ENCODE measurements at regions not wholly inside any gene's neighbourhood (a gene's known extent, or its start where the extent isn't known, plus 50 kb on each side); places are given as distances from the start of the nearest gene placed in this dataset.

GRCh38 chr14:97331058-97331457 is 533.9 kb downstream of the VRK1 start:
- Histone ChIP-seq H3K27me3 (ENCODE audit: insufficient read depth, low read length) (no peaks in the 10 kb centered on the region), H3K4me1 (ENCODE audit: insufficient read depth, low read length) (peaks cover 8% of the 10 kb centered on the region), H3K4me3 (ENCODE audit: low read length) (no peak overlapping the region), H3K9me3 (ENCODE audit: low read depth, low read length) (no peaks in the 10 kb centered on the region)

DNA sequence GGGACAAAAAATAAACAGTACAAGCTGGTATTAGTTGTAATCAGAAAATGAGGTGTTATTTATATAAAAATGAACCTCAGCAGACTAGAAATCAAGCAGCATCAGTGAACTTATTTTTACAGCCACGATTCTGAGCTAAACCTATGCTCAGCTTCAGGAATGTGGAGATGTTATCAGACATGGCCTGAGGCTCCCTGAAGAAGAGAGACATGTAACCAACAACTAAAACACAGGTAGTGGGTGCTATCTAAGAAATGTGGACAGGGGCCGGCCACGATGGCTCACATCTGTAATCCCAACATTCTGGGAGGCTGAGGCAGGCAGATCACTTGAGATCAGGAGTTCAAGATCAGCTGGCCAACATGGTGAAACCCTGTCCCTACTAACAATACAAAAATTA is 534.3 kb downstream of the VRK1 start:
- Histone ChIP-seq H3K27me3 (ENCODE audit: insufficient read depth, low read length) (no peaks in the 10 kb centered on the region), H3K9me3 (ENCODE audit: low read depth, low read length) (no peaks in the 10 kb centered on the region), H3K4me3 (ENCODE audit: low read length) (no peak overlapping the region), H3K4me1 (ENCODE audit: insufficient read depth, low read length) (peaks cover 8% of the 10 kb centered on the region)

DNA sequence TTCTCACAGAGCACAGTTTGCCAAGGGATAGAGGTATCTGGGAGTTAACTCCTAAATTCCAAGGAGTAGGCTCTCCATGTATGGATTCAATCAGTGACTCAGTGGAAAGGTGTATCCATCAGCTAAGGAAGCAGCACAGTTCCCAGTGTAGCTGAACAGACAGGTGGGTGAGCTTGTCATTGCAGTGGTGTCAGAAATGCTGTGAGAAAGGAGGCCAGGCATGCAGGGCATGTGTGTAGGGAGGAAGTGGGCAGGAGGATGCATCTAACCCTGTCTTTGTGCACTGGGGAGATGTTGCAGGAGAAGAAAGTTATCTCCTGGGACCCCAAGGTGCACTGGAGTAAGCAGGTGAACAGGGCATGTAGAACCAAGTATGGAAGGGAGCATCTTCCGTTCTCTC is 539.0 kb downstream of the VRK1 start:
- H3K9me3 ChIP-seq (ENCODE audit: low read depth, low read length) = no peaks in the 10 kb centered on the region
- peaks cover 6% of the 10 kb centered on the region for H3K4me1 ChIP-seq (ENCODE audit: insufficient read depth, low read length)
- no peaks in the 10 kb centered on the region for H3K27me3 ChIP-seq (ENCODE audit: insufficient read depth, low read length)
- no peak overlapping the region for H3K4me3 ChIP-seq (ENCODE audit: low read length)

DNA sequence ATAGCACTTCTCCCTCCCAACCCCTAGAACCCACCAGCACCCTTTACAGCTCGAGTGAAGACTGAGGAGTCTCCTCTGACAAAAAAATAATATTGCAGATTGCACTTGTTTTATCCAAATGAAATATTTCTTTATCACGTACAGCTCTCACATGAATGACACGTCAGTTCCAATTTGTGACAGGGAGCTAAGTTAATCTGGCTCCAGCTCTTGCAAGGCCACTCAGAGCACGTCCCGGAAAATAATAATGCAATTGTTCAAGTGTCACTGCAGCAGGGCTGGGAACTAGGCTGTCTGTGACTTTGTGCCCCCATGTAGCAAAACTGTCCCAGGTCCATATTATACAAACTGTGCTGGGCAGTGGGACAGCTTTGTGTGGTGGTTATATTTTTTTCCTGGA is 539.6 kb downstream of the VRK1 start:
- Histone ChIP-seq H3K4me1 (ENCODE audit: insufficient read depth, low read length) (peaks cover 2% of the 10 kb centered on the region), H3K27me3 (ENCODE audit: insufficient read depth, low read length) (no peaks in the 10 kb centered on the region), H3K9me3 (ENCODE audit: low read depth, low read length) (no peaks in the 10 kb centered on the region), H3K4me3 (ENCODE audit: low read length) (no peak overlapping the region)

DNA sequence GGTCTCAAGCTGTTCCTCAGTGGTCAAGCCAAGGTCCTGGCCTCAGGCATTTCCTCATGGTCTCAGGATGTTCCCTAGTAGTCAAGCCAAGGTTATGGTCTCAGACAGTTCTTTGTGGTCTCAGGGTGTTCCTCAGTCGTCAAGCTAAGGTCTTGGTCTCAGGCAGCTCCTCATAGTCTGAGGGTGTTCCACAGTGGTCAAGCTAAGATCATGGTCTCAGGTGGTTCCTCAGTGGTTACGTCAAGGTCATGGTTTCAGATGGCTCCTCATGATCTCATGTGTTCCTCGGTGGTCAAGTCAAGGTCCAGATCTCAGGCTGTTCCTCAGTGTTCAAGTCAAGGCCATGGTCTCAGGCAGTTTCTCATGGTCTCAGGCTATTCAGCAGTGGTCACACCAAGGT is 540.1 kb downstream of the VRK1 start:
- H3K9me3 ChIP-seq (ENCODE audit: low read depth, low read length) = no peaks in the 10 kb centered on the region
- H3K4me3 ChIP-seq (ENCODE audit: low read length) = no peak overlapping the region
- no peaks in the 10 kb centered on the region for H3K27me3 ChIP-seq (ENCODE audit: insufficient read depth, low read length)

GRCh38 chr14:97337670-97338069 is 540.5 kb downstream of the VRK1 start:
- Histone ChIP-seq H3K27me3 (ENCODE audit: insufficient read depth, low read length) (no peaks in the 10 kb centered on the region), H3K4me1 (ENCODE audit: insufficient read depth, low read length) (no peaks in the 10 kb centered on the region), H3K4me3 (ENCODE audit: low read length) (no peak overlapping the region), H3K9me3 (ENCODE audit: low read depth, low read length) (no peaks in the 10 kb centered on the region)

More for the DNA sequence above, 540.1 kb downstream of the VRK1 start:
- no peaks in the 10 kb centered on the region for H3K4me1 ChIP-seq (ENCODE audit: insufficient read depth, low read length)

GRCh38 chr14:97344666-97345065 is 547.5 kb downstream of the VRK1 start:
- H3K4me3 ChIP-seq (ENCODE audit: low read length) = no peak overlapping the region
- H3K4me1 ChIP-seq (ENCODE audit: insufficient read depth, low read length) = no peaks in the 10 kb centered on the region
- H3K9me3 ChIP-seq (ENCODE audit: low read depth, low read length) = no peaks in the 10 kb centered on the region
- no peaks in the 10 kb centered on the region for H3K27me3 ChIP-seq (ENCODE audit: insufficient read depth, low read length)

DNA sequence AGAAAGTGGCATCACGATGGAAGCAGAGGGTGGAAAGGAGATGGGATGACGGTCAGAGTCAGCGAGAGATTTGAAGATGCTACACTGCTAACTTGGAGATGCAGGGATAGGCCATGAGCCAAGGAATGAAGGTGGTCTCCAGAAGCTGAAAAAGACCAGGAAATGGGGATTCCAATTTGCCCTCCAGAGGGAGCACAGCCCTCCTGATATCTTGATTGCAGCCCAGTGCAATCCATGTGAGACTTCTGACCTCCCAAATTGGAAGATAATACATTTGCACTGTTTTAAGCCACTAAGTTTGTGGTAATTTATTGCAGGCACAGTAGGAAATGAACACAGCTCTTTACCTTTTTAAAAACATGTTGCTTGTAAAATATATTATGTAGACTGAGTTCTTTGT is 549.5 kb downstream of the VRK1 start:
- H3K4me1 ChIP-seq (ENCODE audit: insufficient read depth, low read length) = no peaks in the 10 kb centered on the region
- H3K4me3 ChIP-seq (ENCODE audit: low read length) = no peak overlapping the region

GRCh38 chr14:97349463-97349862 is 552.3 kb downstream of the VRK1 start:
- Histone ChIP-seq H3K27me3 (ENCODE audit: insufficient read depth, low read length) (no peaks in the 10 kb centered on the region), H3K9me3 (ENCODE audit: low read depth, low read length) (no peaks in the 10 kb centered on the region), H3K4me1 (ENCODE audit: insufficient read depth, low read length) (no peaks in the 10 kb centered on the region), H3K4me3 (ENCODE audit: low read length) (no peak overlapping the region)

More for the DNA sequence above, 549.5 kb downstream of the VRK1 start:
- Histone ChIP-seq H3K9me3 (ENCODE audit: low read depth, low read length) (no peaks in the 10 kb centered on the region), H3K27me3 (ENCODE audit: insufficient read depth, low read length) (no peaks in the 10 kb centered on the region)

GRCh38 chr14:97349946-97350345 is 552.8 kb downstream of the VRK1 start:
- Histone ChIP-seq H3K4me1 (ENCODE audit: insufficient read depth, low read length) (no peaks in the 10 kb centered on the region), H3K9me3 (ENCODE audit: low read depth, low read length) (no peaks in the 10 kb centered on the region), H3K27me3 (ENCODE audit: insufficient read depth, low read length) (no peaks in the 10 kb centered on the region), H3K4me3 (ENCODE audit: low read length) (no peak overlapping the region)

DNA sequence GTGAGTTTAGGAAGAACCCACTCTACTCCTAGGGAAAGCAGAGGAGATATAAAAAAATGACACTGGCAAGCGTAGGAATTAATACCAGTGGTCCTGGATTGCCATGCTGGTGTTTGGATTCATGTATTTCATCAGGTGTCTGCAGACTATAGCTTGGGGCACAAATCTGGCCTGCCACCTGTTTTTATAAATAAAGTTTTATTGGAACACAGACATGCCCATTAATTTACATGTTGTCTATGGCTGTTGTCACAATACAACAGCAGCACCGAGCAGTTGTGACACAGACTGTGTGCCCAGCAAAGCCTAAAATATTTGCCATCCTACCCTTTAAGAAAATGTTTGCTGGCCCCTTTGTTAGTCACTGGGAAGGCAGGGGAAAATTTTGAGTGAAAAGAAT is 553.2 kb downstream of the VRK1 start:
- Histone ChIP-seq H3K4me1 (ENCODE audit: insufficient read depth, low read length) (no peaks in the 10 kb centered on the region), H3K4me3 (ENCODE audit: low read length) (no peak overlapping the region), H3K9me3 (ENCODE audit: low read depth, low read length) (no peaks in the 10 kb centered on the region), H3K27me3 (ENCODE audit: insufficient read depth, low read length) (no peaks in the 10 kb centered on the region)

- no peaks in the 10 kb centered on the region for H3K4me1 ChIP-seq (ENCODE audit: insufficient read depth, low read length)
- H3K27me3 ChIP-seq (ENCODE audit: insufficient read depth, low read length) = no peaks in the 10 kb centered on the region
- H3K4me3 ChIP-seq (ENCODE audit: low read length) = no peak overlapping the region
- H3K9me3 ChIP-seq (ENCODE audit: low read depth, low read length) = no peaks in the 10 kb centered on the region
Measured at GRCh38 chr14:97350894-97351731, 553.9 kb downstream of the VRK1 start.

DNA sequence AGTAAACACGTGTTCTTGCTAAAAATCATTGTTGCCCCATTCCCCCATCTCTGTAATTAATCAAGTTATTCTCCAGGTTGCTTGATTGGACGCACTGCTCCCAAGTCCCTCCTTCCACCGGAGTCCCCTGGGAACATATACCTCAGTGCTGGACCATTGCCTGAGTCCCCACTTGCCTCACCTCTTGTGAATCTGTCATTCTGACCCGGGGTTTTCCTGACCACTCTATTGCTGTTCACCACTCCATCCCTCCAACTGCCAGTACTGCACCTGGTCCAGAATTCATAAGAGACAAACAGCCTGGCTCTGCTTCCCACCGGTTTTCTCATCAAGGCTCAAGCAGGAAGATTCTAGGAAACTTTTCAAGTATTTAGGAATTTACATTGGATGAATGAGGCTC is 555.9 kb downstream of the VRK1 start:
- H3K9me3 ChIP-seq (ENCODE audit: low read depth, low read length) = no peaks in the 10 kb centered on the region
- no peaks in the 10 kb centered on the region for H3K4me1 ChIP-seq (ENCODE audit: insufficient read depth, low read length)
- no peaks in the 10 kb centered on the region for H3K27me3 ChIP-seq (ENCODE audit: insufficient read depth, low read length)
- H3K4me3 ChIP-seq (ENCODE audit: low read length) = no peak overlapping the region

DNA sequence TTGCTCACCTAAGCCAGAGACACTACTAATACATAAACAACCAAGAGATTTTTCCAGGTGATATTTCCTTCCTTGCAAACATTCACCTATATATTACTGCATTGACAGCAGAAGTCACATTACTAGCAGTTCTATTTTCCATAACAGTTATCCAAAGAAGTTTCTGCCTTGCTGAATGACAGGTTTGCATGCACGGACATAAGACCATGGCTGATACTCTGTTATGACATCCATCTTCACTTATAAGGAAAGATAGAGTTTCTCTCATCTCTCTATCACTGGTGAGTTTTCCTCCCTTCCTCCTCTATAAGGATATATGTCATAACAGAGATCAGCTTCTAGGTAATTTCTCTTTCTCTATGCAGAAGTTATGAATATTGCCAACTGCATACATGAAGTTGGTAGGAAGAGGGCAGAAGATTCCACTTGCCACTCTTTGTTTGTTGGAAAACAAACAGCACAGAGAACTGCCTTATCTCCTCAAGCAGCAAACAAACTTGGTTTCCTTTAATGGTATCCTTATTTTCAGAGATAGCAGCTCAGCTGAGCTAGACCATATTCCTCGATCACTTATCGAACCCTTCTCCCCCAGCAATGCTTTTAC is 557.0 kb downstream of the VRK1 start:
- no peak overlapping the region for H3K4me3 ChIP-seq (ENCODE audit: low read length)
- H3K9me3 ChIP-seq (ENCODE audit: low read depth, low read length) = no peaks in the 10 kb centered on the region
- H3K27me3 ChIP-seq (ENCODE audit: insufficient read depth, low read length) = no peaks in the 10 kb centered on the region
- H3K4me1 ChIP-seq (ENCODE audit: insufficient read depth, low read length) = no peaks in the 10 kb centered on the region

DNA sequence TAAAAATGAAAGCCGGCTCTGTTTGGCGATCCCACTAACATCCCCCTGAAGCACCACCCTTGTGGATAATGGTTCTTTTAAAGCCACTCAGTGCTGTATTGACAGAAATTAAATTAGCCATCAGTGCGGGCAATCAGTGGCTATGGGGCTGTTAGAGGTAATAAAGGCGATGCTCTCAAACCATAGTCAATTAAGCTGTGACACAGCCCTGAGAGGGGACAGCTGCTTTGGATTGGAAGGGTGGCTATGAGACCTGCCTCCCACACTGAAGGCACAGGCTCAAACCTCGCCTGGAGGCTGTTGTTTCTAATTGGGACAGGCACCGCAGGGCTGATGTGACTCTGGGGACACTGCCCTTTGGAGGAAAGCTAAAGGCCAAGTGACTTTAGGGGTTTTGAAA is 562.2 kb downstream of the VRK1 start:
- Histone ChIP-seq H3K27me3 (ENCODE audit: insufficient read depth, low read length) (no peaks in the 10 kb centered on the region), H3K9me3 (ENCODE audit: low read depth, low read length) (no peaks in the 10 kb centered on the region), H3K4me1 (ENCODE audit: insufficient read depth, low read length) (no peaks in the 10 kb centered on the region), H3K4me3 (ENCODE audit: low read length) (no peak overlapping the region)

GRCh38 chr14:97361181-97361580 is 564.0 kb downstream of the VRK1 start:
- no peak overlapping the region for H3K4me3 ChIP-seq (ENCODE audit: low read length)
- H3K9me3 ChIP-seq (ENCODE audit: low read depth, low read length) = no peaks in the 10 kb centered on the region
- no peaks in the 10 kb centered on the region for H3K27me3 ChIP-seq (ENCODE audit: insufficient read depth, low read length)
- H3K4me1 ChIP-seq (ENCODE audit: insufficient read depth, low read length) = no peaks in the 10 kb centered on the region
